Nephron progenitor cell (in vitro differentiated cells): ENCODE measurements at regions not wholly inside any gene's neighbourhood (a gene's known extent, or its start where the extent isn't known, plus 50 kb on each side); places are given as distances from the start of the nearest gene placed in this dataset.

Experiments
- DNase-seq: peaks from one replicate; pipeline ENCODE4 v3.0.0; 2021
- H3K27ac Mint-ChIP-seq: 2 replicates; pipeline ENCODE4 v1.8.0; 2021; ENCODE audit warnings: mild to moderate bottlenecking, moderate library complexity, mixed read lengths
- H3K27me3 Mint-ChIP-seq: 2 replicates; pipeline ENCODE4 v1.8.0; 2021; ENCODE audit warnings: mild to moderate bottlenecking, low read depth, mixed read lengths; ENCODE audit not compliant: poor library complexity
- H3K36me3 Mint-ChIP-seq: 2 replicates; pipeline ENCODE4 v1.8.0; 2021; ENCODE audit warnings: low read depth, mixed read lengths
- H3K4me1 Mint-ChIP-seq: 2 replicates; pipeline ENCODE4 v1.8.0; 2021; ENCODE audit warnings: mixed read lengths
- H3K4me3 Mint-ChIP-seq: 2 replicates; pipeline ENCODE4 v1.8.0; 2021; ENCODE audit warnings: mild to moderate bottlenecking, moderate library complexity, mixed read lengths
- H3K9me3 Mint-ChIP-seq: 2 replicates; pipeline ENCODE4 v1.8.0; 2021; ENCODE audit warnings: mild to moderate bottlenecking, moderate library complexity, mixed read lengths
- CTCF ChIP-seq: fragments of 200-600 bp; sonication (generic); IDR thresholded peaks from 2 replicates; pipeline ENCODE4 v1.5.0; 2021; ENCODE audit warnings: antibody characterized with exemption

- no peak overlapping the region for H3K27ac Mint-ChIP-seq
- DNase-seq: no peak
- H3K36me3 Mint-ChIP-seq: no peaks in the 10 kb centered on the region
- no peaks in the 10 kb centered on the region for H3K4me1 Mint-ChIP-seq
- no peak for TF ChIP-seq CTCF
- no peak overlapping the region for H3K4me3 Mint-ChIP-seq
- H3K27me3 Mint-ChIP-seq: peaks cover 10% of the 10 kb centered on the region
- H3K9me3 Mint-ChIP-seq: peaks cover 9% of the 10 kb centered on the region
These were observed 175.4 kb downstream of the NTMT2 start for GRCh38 chr1:170321113-170321512.

- peaks cover 6% of the 10 kb centered on the region for H3K4me1 Mint-ChIP-seq
- no peak for DNase-seq
- H3K36me3 Mint-ChIP-seq: no peaks in the 10 kb centered on the region
- no peak for TF ChIP-seq CTCF
- peaks cover 9% of the 10 kb centered on the region for H3K9me3 Mint-ChIP-seq
- H3K27me3 Mint-ChIP-seq: peaks cover 2% of the 10 kb centered on the region
- no peak overlapping the region for H3K27ac Mint-ChIP-seq
- no peak overlapping the region for H3K4me3 Mint-ChIP-seq
These were observed 180.4 kb downstream of the NTMT2 start for GRCh38 chr1:170326186-170326585.

GRCh38 chr1:170332801-170333200 lies 187.0 kb downstream of the NTMT2 start:
- Mint-ChIP-seq H3K4me1 (no peaks in the 10 kb centered on the region), H3K36me3 (no peaks in the 10 kb centered on the region), H3K27ac (no peak overlapping the region), H3K4me3 (no peak overlapping the region), H3K9me3 (peaks cover 3% of the 10 kb centered on the region), H3K27me3 (no peaks in the 10 kb centered on the region)
- DNase-seq: no peak
- no peak for TF ChIP-seq CTCF

GRCh38 chr1:170337413-170337994 lies 191.7 kb downstream of the NTMT2 start:
- no peak overlapping the region for H3K27ac Mint-ChIP-seq
- no peaks in the 10 kb centered on the region for H3K36me3 Mint-ChIP-seq
- no peak overlapping the region for H3K4me3 Mint-ChIP-seq
- H3K9me3 Mint-ChIP-seq: peaks cover 3% of the 10 kb centered on the region
- peaks cover 4% of the 10 kb centered on the region for H3K27me3 Mint-ChIP-seq
- TF ChIP-seq CTCF: no peak
- no peak for DNase-seq
- H3K4me1 Mint-ChIP-seq: no peaks in the 10 kb centered on the region

- H3K36me3 Mint-ChIP-seq: no peaks in the 10 kb centered on the region
- no peak overlapping the region for H3K4me3 Mint-ChIP-seq
- peaks cover 1% of the 10 kb centered on the region for H3K9me3 Mint-ChIP-seq
- H3K4me1 Mint-ChIP-seq: no peaks in the 10 kb centered on the region
- no peak overlapping the region for H3K27ac Mint-ChIP-seq
- peaks cover 4% of the 10 kb centered on the region for H3K27me3 Mint-ChIP-seq
- no peak for TF ChIP-seq CTCF
- no peak for DNase-seq
These were observed 192.4 kb upstream of the GORAB start for GRCh38 chr1:170339534-170339933.

GRCh38 chr1:170340308-170340707 lies 191.7 kb upstream of the GORAB start:
- Mint-ChIP-seq H3K36me3 (no peaks in the 10 kb centered on the region), H3K27me3 (peaks cover 4% of the 10 kb centered on the region), H3K4me1 (no peaks in the 10 kb centered on the region), H3K9me3 (no peaks in the 10 kb centered on the region), H3K27ac (no peak overlapping the region), H3K4me3 (no peak overlapping the region)
- TF ChIP-seq CTCF: no peak
- DNase-seq: no peak
